ENCODE measurements at regions not wholly inside any gene's neighbourhood (a gene's known extent, or its start where the extent isn't known, plus 50 kb on each side); places are given as distances from the start of the nearest gene placed in this dataset.

DNA sequence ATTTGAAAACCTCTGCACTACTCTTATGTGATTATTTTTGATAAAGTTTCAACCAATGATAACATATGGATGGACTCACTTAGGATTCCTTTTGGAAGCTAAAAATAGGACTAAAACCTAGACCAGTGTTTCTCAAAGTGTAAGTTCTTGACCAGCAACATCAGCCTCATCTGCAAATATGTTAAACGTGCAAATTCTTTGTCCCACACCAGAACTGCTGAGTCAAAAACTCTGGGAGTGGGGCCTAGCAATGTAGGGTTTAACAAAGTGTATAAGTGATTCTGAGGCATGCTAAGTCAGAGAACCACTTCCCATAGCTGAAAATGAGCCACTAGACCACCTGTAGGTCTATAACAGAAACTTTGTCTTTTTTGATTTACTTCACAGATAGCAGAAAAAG is 1247.2 kb upstream of the PIK3C3 start:
- H3K27me3 ChIP-seq (ENCODE audit: insufficient read depth, low read length) = no peaks in the 10 kb centered on the region
- no peaks in the 10 kb centered on the region for H3K79me2 ChIP-seq (ENCODE audit: insufficient read depth, low read length)
- no peaks in the 10 kb centered on the region for H3K9me2 ChIP-seq (ENCODE audit: low read depth, low read length)
- H3K9ac ChIP-seq (ENCODE audit: low read length) = no peak overlapping the region
- H3K27ac ChIP-seq (ENCODE audit: low read depth, low read length, poor library complexity, severe bottlenecking) = no peak overlapping the region
- no peak overlapping the region for H3K4me2 ChIP-seq (ENCODE audit: low read length)
- H3K36me3 ChIP-seq (ENCODE audit: insufficient read depth, low read length) = no peaks in the 10 kb centered on the region
- no peak overlapping the region for H2AFZ ChIP-seq (ENCODE audit: low read length)
- TF ChIP-seq, protein P1, sequence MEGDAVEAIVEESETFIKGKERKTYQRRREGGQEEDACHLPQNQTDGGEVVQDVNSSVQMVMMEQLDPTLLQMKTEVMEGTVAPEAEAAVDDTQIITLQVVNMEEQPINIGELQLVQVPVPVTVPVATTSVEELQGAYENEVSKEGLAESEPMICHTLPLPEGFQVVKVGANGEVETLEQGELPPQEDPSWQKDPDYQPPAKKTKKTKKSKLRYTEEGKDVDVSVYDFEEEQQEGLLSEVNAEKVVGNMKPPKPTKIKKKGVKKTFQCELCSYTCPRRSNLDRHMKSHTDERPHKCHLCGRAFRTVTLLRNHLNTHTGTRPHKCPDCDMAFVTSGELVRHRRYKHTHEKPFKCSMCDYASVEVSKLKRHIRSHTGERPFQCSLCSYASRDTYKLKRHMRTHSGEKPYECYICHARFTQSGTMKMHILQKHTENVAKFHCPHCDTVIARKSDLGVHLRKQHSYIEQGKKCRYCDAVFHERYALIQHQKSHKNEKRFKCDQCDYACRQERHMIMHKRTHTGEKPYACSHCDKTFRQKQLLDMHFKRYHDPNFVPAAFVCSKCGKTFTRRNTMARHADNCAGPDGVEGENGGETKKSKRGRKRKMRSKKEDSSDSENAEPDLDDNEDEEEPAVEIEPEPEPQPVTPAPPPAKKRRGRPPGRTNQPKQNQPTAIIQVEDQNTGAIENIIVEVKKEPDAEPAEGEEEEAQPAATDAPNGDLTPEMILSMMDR (IDR thresholded peaks at IDR 0.05; ENCODE audit: low read length) = no peak
- TF ChIP-seq EZH2 (IDR thresholded peaks at IDR 0.05; ENCODE audit: borderline replicate concordance, low read length) = no peak
- no peak overlapping the region for H3K4me3 ChIP-seq (ENCODE audit: low read depth, low read length, poor library complexity, severe bottlenecking)
- H4K20me1 ChIP-seq (ENCODE audit: insufficient read depth, low read length) = no peaks in the 10 kb centered on the region
- H3K9me3 ChIP-seq (ENCODE audit: low read length) = no peaks in the 10 kb centered on the region
- no peaks in the 10 kb centered on the region for H3F3A ChIP-seq (ENCODE audit: insufficient read depth, low read length)
- H3K4me1 ChIP-seq (ENCODE audit: insufficient read depth, low read length, severe bottlenecking) = no peaks in the 10 kb centered on the region

DNA sequence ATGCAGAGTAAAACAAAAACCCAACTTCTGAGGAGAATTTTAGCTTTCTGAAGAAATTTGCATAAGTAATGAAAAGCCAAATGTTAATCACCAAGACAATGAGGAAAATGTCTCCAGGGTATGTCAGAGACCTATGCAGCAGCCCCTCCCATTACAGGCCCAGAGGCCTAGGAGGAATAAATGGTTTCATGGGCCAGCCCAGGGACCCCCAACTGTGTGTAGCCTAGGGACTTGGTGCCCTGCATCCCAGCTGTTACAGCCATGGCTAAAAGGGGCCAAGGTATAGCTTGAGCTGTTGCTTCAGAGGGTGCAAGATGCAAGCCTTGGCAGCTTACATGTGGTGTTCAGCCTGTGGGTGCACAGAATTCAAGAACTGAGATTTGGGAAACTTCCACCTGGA is 1256.9 kb upstream of the PIK3C3 start:
- no peaks in the 10 kb centered on the region for H3F3A ChIP-seq (ENCODE audit: insufficient read depth, low read length)
- no peaks in the 10 kb centered on the region for H3K9me3 ChIP-seq (ENCODE audit: low read length)

DNA sequence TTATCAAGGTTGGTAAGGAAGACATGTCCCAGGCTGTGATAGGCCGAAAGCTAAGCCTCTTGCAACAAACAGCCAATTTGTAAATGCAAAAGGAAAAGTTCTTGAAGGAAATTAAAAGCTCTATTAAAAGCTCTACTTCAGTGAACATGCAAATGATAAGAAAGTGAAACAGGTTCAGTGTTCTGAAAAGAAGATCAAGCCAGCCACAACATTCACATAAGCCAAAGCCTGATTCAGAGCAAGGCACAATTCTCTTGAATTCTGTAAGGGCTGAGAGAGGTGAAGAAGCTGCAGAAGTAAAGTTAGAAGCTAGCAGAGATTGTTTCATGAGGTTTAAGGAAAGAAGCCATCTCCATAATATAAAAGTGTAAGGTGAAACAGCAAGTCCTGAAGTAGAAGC is 1259.5 kb upstream of the PIK3C3 start:
- Histone ChIP-seq H3K79me2 (ENCODE audit: insufficient read depth, low read length) (no peaks in the 10 kb centered on the region), H3K27me3 (ENCODE audit: insufficient read depth, low read length) (no peaks in the 10 kb centered on the region), H4K20me1 (ENCODE audit: insufficient read depth, low read length) (no peaks in the 10 kb centered on the region), H3K9me3 (ENCODE audit: low read length) (no peaks in the 10 kb centered on the region), H3F3A (ENCODE audit: insufficient read depth, low read length) (no peaks in the 10 kb centered on the region), H3K27ac (ENCODE audit: low read depth, low read length, poor library complexity, severe bottlenecking) (no peak overlapping the region), H3K4me3 (ENCODE audit: low read depth, low read length, poor library complexity, severe bottlenecking) (no peak overlapping the region), H3K4me1 (ENCODE audit: insufficient read depth, low read length, severe bottlenecking) (no peaks in the 10 kb centered on the region), H3K9me2 (ENCODE audit: low read depth, low read length) (no peaks in the 10 kb centered on the region), H3K36me3 (ENCODE audit: insufficient read depth, low read length) (no peaks in the 10 kb centered on the region), H3K4me2 (ENCODE audit: low read length) (no peak overlapping the region), H2AFZ (ENCODE audit: low read length) (no peak overlapping the region), H3K9ac (ENCODE audit: low read length) (no peak overlapping the region)
- TF ChIP-seq EZH2 (IDR thresholded peaks at IDR 0.05; ENCODE audit: borderline replicate concordance, low read length) = no peak
- TF ChIP-seq, protein P1 (IDR thresholded peaks at IDR 0.05; ENCODE audit: low read length) = no peak

More for the DNA sequence above, 1256.9 kb upstream of the PIK3C3 start:
- no peaks in the 10 kb centered on the region for H4K20me1 ChIP-seq (ENCODE audit: insufficient read depth, low read length)
- no peaks in the 10 kb centered on the region for H3K4me1 ChIP-seq (ENCODE audit: insufficient read depth, low read length, severe bottlenecking)
- H3K9me2 ChIP-seq (ENCODE audit: low read depth, low read length) = no peaks in the 10 kb centered on the region
- H2AFZ ChIP-seq (ENCODE audit: low read length) = no peak overlapping the region
- no peaks in the 10 kb centered on the region for H3K79me2 ChIP-seq (ENCODE audit: insufficient read depth, low read length)
- H3K27me3 ChIP-seq (ENCODE audit: insufficient read depth, low read length) = no peaks in the 10 kb centered on the region
- TF ChIP-seq, protein P1 (IDR thresholded peaks at IDR 0.05; ENCODE audit: low read length) = no peak
- TF ChIP-seq EZH2 (IDR thresholded peaks at IDR 0.05; ENCODE audit: borderline replicate concordance, low read length) = no peak
- no peak overlapping the region for H3K9ac ChIP-seq (ENCODE audit: low read length)
- H3K4me3 ChIP-seq (ENCODE audit: low read depth, low read length, poor library complexity, severe bottlenecking) = no peak overlapping the region
- no peaks in the 10 kb centered on the region for H3K36me3 ChIP-seq (ENCODE audit: insufficient read depth, low read length)
- H3K27ac ChIP-seq (ENCODE audit: low read depth, low read length, poor library complexity, severe bottlenecking) = no peak overlapping the region
- no peak overlapping the region for H3K4me2 ChIP-seq (ENCODE audit: low read length)
